Gastroesophageal sphincter (tissue), 4 donors: ENCODE measurements at regions not wholly inside any gene's neighbourhood (a gene's known extent, or its start where the extent isn't known, plus 50 kb on each side); places are given as distances from the start of the nearest gene placed in this dataset.

ENCODE experiments used
- ATAC-seq: fragments of 150-250 bp; one replicate; pipeline ENCODE4 v1.9.1; 2016; ENCODE audit warnings: mild to moderate bottlenecking, moderate library complexity
- H3K27ac ChIP-seq, 4 donors: fragments of 200-600 bp; sonication (generic) in 3 of 4; 1 replicate in 3 of 4; 2 replicates in 1 of 4; pipeline ENCODE4 v1.5.1; 2016 to 2019
- H3K27me3 ChIP-seq: fragments of 200-600 bp; sonication (generic); one replicate; pipeline ENCODE4 v1.5.1; 2019
- H3K36me3 ChIP-seq, 2 donors: fragments of 200-600 bp; sonication (generic); one replicate each; pipeline ENCODE4 v1.5.1; 2019; ENCODE audit warnings: control low read depth in 1 of 2
- H3K4me1 ChIP-seq, 3 donors: fragments of 200-600 bp; sonication (generic); 1 replicate in 2 of 3; 2 replicates in 1 of 3; pipeline ENCODE4 v1.5.1; 2016 to 2019; ENCODE audit warnings: control low read depth in 2 of 3
- H3K4me3 ChIP-seq, 2 donors: fragments of 200-600 bp; sonication (generic); one replicate each; pipeline ENCODE4 v1.5.1; 2019; ENCODE audit warnings: mild to moderate bottlenecking in 1 of 2, moderate library complexity in 1 of 2
- H3K9me3 ChIP-seq, 3 donors: fragments of 200-600 bp; sonication (generic); one replicate each; pipeline ENCODE4 v1.5.1; 2017 to 2019; ENCODE audit warnings: control low read depth in 2 of 3
- CTCF ChIP-seq, 4 experiments: fragments of 200-600 bp in 2 of 4; fragments of 450-650 bp in 2 of 4; sonication (generic) in 1 of 4; IDR thresholded peaks; one replicate each; pipeline ENCODE4 v1.5.1; 2017 to 2019; ENCODE audit warnings: antibody characterized with exemption in 4 of 4, mild to moderate bottlenecking in 2 of 4, moderate library complexity in 2 of 4
- EP300 ChIP-seq: sonication (generic); formaldehyde crosslinking; IDR thresholded peaks from one replicate; pipeline ENCODE4 v1.6.1; 2017; ENCODE audit warnings: antibody characterized with exemption, mild to moderate bottlenecking
- POLR2A ChIP-seq, 2 donors: fragments of 450-650 bp; IDR thresholded peaks; one replicate each; pipeline ENCODE4 v1.6.1; 2017; ENCODE audit warnings: antibody characterized with exemption in 2 of 2, mild to moderate bottlenecking in 2 of 2, moderate library complexity in 1 of 2
- POLR2AphosphoS5 ChIP-seq: sonication (generic); formaldehyde crosslinking; IDR thresholded peaks from one replicate; pipeline ENCODE4 v1.6.1; 2017; ENCODE audit warnings: antibody characterized with exemption
- WGBS, 2 donors: methylation state at CpG; one replicate each; pipeline ENCODE4 v1.1.5; 2018; ENCODE audit warnings: low coverage in 1 of 2; 5-methylcytosine and 5-hydroxymethylcytosine counted together

DNA sequence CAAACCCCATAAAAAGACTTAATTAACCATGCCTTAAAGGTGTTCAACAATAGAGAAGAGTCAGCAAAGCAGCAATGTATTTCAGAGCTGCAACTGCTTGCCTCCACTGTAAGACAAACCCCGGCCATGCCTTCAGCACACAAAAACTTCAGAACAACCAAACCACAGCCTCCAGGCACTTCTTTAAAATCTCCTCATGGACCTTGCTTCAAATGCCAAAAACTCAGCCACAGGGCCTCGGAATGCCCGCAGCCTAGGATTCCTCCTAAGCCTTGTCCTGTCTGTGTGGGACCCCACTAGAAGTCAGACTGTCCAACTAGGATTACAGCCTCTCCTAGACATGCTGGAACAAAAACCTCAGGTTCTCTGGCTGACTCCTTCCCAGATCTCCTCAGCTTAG, 208.1 kb upstream of the DUSP10 start:
- H3K4me3 ChIP-seq, result no peak overlapping the region
- no peak for TF ChIP-seq POLR2AphosphoS5
- no peak for TF ChIP-seq EP300
- no peak for TF ChIP-seq CTCF (IDR thresholded peaks at IDR 0.05)
- no peak for TF ChIP-seq POLR2A (IDR thresholded peaks at IDR 0.05)
- H3K9me3 ChIP-seq, result peaks cover 0 to 13% (median 0%) of the 10 kb centered on the region in 3 donors
- no peak overlapping the region for H3K27ac ChIP-seq
- H3K36me3 ChIP-seq, result no peaks in the 10 kb centered on the region
- 89% methylated on average over 3 of the region's 3 CpGs; no CpG with 5 or more reads in 1 of the 2 donors for WGBS, 2 donors
- H3K4me1 ChIP-seq, result no peaks in the 10 kb centered on the region
- ATAC-seq, result no peak
- H3K27me3 ChIP-seq, result no peaks in the 10 kb centered on the region

- WGBS, 2 donors, result 83 to 91% methylated on average over 4 to 5 of the region's 5 CpGs
- no peak overlapping the region for H3K27ac ChIP-seq
- peaks cover 0 to 25% (median 0%) of the 10 kb centered on the region in 3 donors for H3K9me3 ChIP-seq
- H3K36me3 ChIP-seq, result no peaks in the 10 kb centered on the region
- H3K4me3 ChIP-seq, result no peak overlapping the region
- H3K27me3 ChIP-seq, result no peaks in the 10 kb centered on the region
- TF ChIP-seq EP300 (no peak), CTCF (IDR thresholded peaks at IDR 0.05) (no peak), POLR2A (IDR thresholded peaks at IDR 0.05) (no peak), POLR2AphosphoS5 (no peak)
- H3K4me1 ChIP-seq, result no peaks in the 10 kb centered on the region
- no peak for ATAC-seq
Observed at GRCh38 chr1:221948459-221948858, 206.6 kb upstream of the DUSP10 start.

DNA sequence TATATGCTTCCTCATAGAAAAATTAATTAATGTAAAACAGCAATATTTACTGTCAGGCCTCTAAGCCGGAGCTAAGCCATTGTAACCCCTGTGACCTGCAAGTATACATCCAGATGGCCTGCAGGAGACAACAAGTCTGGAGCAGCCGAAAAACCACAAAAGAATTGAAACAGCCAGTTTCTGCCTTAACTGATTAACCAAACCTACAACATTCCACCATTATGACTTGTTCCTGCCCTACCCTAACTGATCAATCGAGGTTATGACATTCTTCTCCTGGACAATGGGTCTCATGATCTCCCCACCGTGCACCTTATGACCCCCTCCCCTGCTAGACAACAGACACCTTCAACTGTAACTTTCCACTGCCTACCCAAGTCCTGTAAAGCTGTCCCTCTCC, 205.8 kb upstream of the DUSP10 start:
- peaks cover 0 to 28% (median 0%) of the 10 kb centered on the region in 3 donors for H3K9me3 ChIP-seq
- no peaks in the 10 kb centered on the region for H3K36me3 ChIP-seq
- H3K27ac ChIP-seq, result no peak overlapping the region
- WGBS, 2 donors, result 62 to 76% methylated on average over 3 of the region's 4 CpGs
- no peak for TF ChIP-seq POLR2AphosphoS5
- no peak for TF ChIP-seq EP300
- TF ChIP-seq CTCF (IDR thresholded peaks at IDR 0.05), result no peak
- TF ChIP-seq POLR2A (IDR thresholded peaks at IDR 0.05), result no peak
- ATAC-seq, result no peak
- H3K4me1 ChIP-seq, result no peaks in the 10 kb centered on the region
- no peaks in the 10 kb centered on the region for H3K27me3 ChIP-seq
- no peak overlapping the region for H3K4me3 ChIP-seq

DNA sequence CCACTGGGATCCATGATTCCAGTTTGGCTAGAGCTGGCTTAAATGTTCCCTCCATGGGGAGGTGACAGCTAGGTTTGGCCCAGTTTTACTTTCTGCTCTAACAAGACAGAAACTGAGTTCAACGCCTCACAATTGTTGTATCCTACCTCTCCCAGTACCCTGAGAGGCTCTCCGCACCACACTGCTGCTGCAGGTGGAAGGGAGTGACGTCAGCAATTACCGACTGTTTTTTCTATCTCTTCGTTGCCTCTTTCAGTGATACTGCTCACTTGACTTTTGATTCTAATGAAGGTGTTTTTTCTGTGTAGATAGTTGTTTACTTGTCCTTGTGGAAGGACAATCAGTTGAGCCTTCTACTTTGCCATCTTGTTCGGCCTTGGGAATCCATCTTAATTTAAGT, 204.9 kb upstream of the DUSP10 start:
- no peaks in the 10 kb centered on the region for H3K36me3 ChIP-seq
- no peak for ATAC-seq
- no peaks in the 10 kb centered on the region for H3K4me1 ChIP-seq
- TF ChIP-seq CTCF (IDR thresholded peaks at IDR 0.05) (no peak), POLR2A (IDR thresholded peaks at IDR 0.05) (no peak), POLR2AphosphoS5 (no peak)
- 87 to 95% methylated on average over 6 of the region's 6 CpGs for WGBS, 2 donors
- no peaks in the 10 kb centered on the region for H3K27me3 ChIP-seq
- H3K4me3 ChIP-seq, result no peak overlapping the region
- H3K9me3 ChIP-seq, result peaks cover 0 to 30% (median 0%) of the 10 kb centered on the region in 3 donors
- no peak overlapping the region for H3K27ac ChIP-seq

DNA sequence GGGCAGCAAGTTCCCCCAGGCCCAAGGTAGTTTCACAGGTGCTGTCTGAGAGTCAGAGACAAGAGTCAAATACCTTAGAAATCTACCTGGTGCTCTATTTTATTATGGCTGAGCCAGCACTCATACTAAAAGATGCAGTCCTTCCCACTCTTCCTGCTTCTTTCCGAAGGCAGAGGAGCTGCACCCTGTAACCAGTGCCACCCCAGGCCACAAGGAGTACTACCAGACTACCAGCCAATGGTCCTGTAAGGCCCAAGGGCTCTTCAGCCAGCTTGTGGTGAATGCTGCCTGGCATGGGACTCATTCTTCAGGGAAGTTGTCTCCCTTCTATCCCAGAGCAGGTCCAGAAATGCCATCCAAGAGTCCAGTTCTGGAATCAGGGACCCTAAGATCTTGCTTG, 203.8 kb upstream of the DUSP10 start:
- Histone ChIP-seq H3K4me3 (no peak overlapping the region), H3K36me3 (no peaks in the 10 kb centered on the region), H3K4me1 (no peaks in the 10 kb centered on the region), H3K27me3 (no peaks in the 10 kb centered on the region), H3K27ac (no peak overlapping the region), H3K9me3 (peaks cover 0 to 30% (median 0%) of the 10 kb centered on the region in 3 donors)
- TF ChIP-seq POLR2A (IDR thresholded peaks at IDR 0.05) (no peak), POLR2AphosphoS5 (no peak), EP300 (no peak), CTCF (IDR thresholded peaks at IDR 0.05) (no peak)
- no peak for ATAC-seq
- WGBS, 2 donors, result no CpG with 5 or more reads among the region's 1 CpG
